ENCODE measurements at regions not wholly inside any gene's neighbourhood (a gene's known extent, or its start where the extent isn't known, plus 50 kb on each side); places are given as distances from the start of the nearest gene placed in this dataset.

GRCh38 chr16:51420247-51420646 lies 269.2 kb upstream of the SALL1 start (continued):
- TF ChIP-seq ZNF462 (CRISPR knock-in tag; IDR thresholded peaks at IDR 0.05), result no peak
- no peak for TF ChIP-seq EZH2 (IDR thresholded peaks at IDR 0.05; ENCODE audit: low read depth, unreplicated experiment)

- no peak for DNase-seq (ENCODE audit: low spot score)
- no peaks in the 10 kb centered on the region; the same call in 1 of the 2 replicates for H3K36me3 ChIP-seq (ENCODE audit: insufficient read depth)
- Mint-ChIP-seq H3K9me3 (no peaks in the 10 kb centered on the region), H3K27ac (no peak overlapping the region), H3K36me3 (ENCODE audit: low read depth) (0 out of 3 replicates have a peak, but pooled peaks cover 6% of the 10 kb centered on the region), H3K4me3 (no peak overlapping the region), H3K27me3 (ENCODE audit: insufficient read depth, low read depth, poor library complexity) (peaks cover 5% of the 10 kb centered on the region), H3K4me1 (peaks cover 9% of the 10 kb centered on the region; the same call in 1 of the 3 replicates)
- H3F3A ChIP-seq (replicated peaks; ENCODE audit: low read depth), result no peaks in the 10 kb centered on the region
- no peaks in the 10 kb centered on the region for H4K20me1 ChIP-seq (replicated peaks; ENCODE audit: insufficient read depth)
- no peak overlapping the region for H3K4me2 ChIP-seq
- H3K27ac ChIP-seq (ENCODE audit: low read depth), result no peak overlapping the region
- no peak overlapping the region for H2AFZ ChIP-seq
- H3K4me3 ChIP-seq, result no peak overlapping the region
- TF ChIP-seq CTCF (conservative IDR thresholded peaks at IDR 0.05; ENCODE audit: low read depth in 2 of 2), result no peak
- H3K9me2 ChIP-seq (ENCODE audit: insufficient read depth), result peaks cover 5% of the 10 kb centered on the region; the same call in 1 of the 2 replicates
- no peak for ATAC-seq
- H3K79me2 ChIP-seq (replicated peaks; ENCODE audit: insufficient read depth), result no peaks in the 10 kb centered on the region
- no peaks in the 10 kb centered on the region for H3K4me1 ChIP-seq (ENCODE audit: insufficient read depth)
- H3K27me3 ChIP-seq (ENCODE audit: insufficient read depth), result no peaks in the 10 kb centered on the region
These were observed 268.7 kb upstream of the SALL1 start for GRCh38 chr16:51419768-51420167.
